K562 (cell line): ENCODE measurements at regions not wholly inside any gene's neighbourhood (a gene's known extent, or its start where the extent isn't known, plus 50 kb on each side); places are given as distances from the start of the nearest gene placed in this dataset.

Experiments used
- ARID3A ChIP-seq: IDR thresholded peaks from 2 replicates; pipeline ENCODE4 v1.6.1; 2012; ENCODE audit warnings: low read depth, low read length, improper control_type of control experiment, borderline replicate concordance
- C11orf30 ChIP-seq: fragments of 450-650 bp; IDR thresholded peaks from 2 replicates; pipeline ENCODE4 v1.6.1; 2016; ENCODE audit warnings: low read depth, mild to moderate bottlenecking
- ESRRA ChIP-seq: fragments of 450-650 bp; IDR thresholded peaks from 2 replicates; pipeline ENCODE4 v1.6.1; 2014; ENCODE audit warnings: low read depth, mild to moderate bottlenecking, moderate library complexity, borderline replicate concordance
- FOXM1 ChIP-seq, 2 experiments: fragments of 450-650 bp in 1 of 2; sonication (generic) in 1 of 2; formaldehyde crosslinking in 1 of 2; IDR thresholded peaks; 2 replicates each; pipeline versions ENCODE4 v1.6.1 to v1.9.0; 2017 to 2022; ENCODE audit warnings: low read depth in 2 of 2, mild to moderate bottlenecking in 2 of 2, missing genetic modification reagents in 1 of 2, moderate library complexity in 1 of 2
- JUN ChIP-seq, 2 experiments: sonication (generic) in 1 of 2; formaldehyde crosslinking in 1 of 2; IDR thresholded peaks; 2 replicates each; pipeline versions ENCODE4 v1.6.1 to v1.8.0; 2012 to 2022; ENCODE audit warnings: borderline replicate concordance in 2 of 2, mild to moderate bottlenecking in 2 of 2, improper control_type of control experiment in 1 of 2, low read depth in 1 of 2, low read length in 1 of 2, missing genetic modification reagents in 1 of 2
- KLF16 ChIP-seq: IDR thresholded peaks from 2 replicates; pipeline ENCODE4 v1.6.1; 2016; ENCODE audit warnings: antibody characterized with exemption
- NFATC3 ChIP-seq: fragments of 450-650 bp; IDR thresholded peaks from 2 replicates; pipeline ENCODE4 v1.6.1; 2017; ENCODE audit warnings: mild to moderate bottlenecking
- POLR2AphosphoS5 ChIP-seq: IDR thresholded peaks from 2 replicates; pipeline ENCODE4 v1.6.1; 2011; ENCODE audit warnings: mild to moderate bottlenecking, low read depth, low read length, moderate library complexity; ENCODE audit not compliant: control insufficient read depth, insufficient read depth
- RAD21 ChIP-seq, 2 experiments: fragments of 250-450 bp in 1 of 2; fragments of 450-650 bp in 1 of 2; sonication (Bioruptor Pico) in 1 of 2; formaldehyde crosslinking in 1 of 2; IDR thresholded peaks in 1 of 2; conservative IDR thresholded peaks in 1 of 2; 2 replicates each; pipeline versions ENCODE4 v1.4.0 to v1.8.0; 2020 to 2022; ENCODE audit warnings: mild to moderate bottlenecking in 2 of 2, moderate library complexity in 1 of 2
- TEAD4 ChIP-seq, 2 experiments: sonication (generic) in 1 of 2; formaldehyde crosslinking in 1 of 2; IDR thresholded peaks; 2 replicates each; pipeline versions ENCODE4 v1.6.1 to v1.8.0; 2012 to 2022; ENCODE audit warnings: borderline replicate concordance in 1 of 2, inconsistent platforms in 1 of 2, low read length in 1 of 2, mild to moderate bottlenecking in 1 of 2, missing genetic modification reagents in 1 of 2
- TFE3 ChIP-seq: fragments of 450-650 bp; formaldehyde crosslinking; IDR thresholded peaks from 2 replicates; pipeline ENCODE4 v1.4.0; 2020; ENCODE audit warnings: mild to moderate bottlenecking, mixed read lengths
- ZNF12 ChIP-seq: sonication (generic); formaldehyde crosslinking; IDR thresholded peaks from 2 replicates; pipeline ENCODE4 v1.4.0; 2020; ENCODE audit warnings: mild to moderate bottlenecking, missing genetic modification reagents
- ZNF318 ChIP-seq, 2 experiments: fragments of 450-650 bp; IDR thresholded peaks; 2 replicates each; pipeline ENCODE4 v1.6.1; 2016; ENCODE audit warnings: mild to moderate bottlenecking in 2 of 2, borderline replicate concordance in 1 of 2, low read depth in 1 of 2, moderate library complexity in 1 of 2

DNA sequence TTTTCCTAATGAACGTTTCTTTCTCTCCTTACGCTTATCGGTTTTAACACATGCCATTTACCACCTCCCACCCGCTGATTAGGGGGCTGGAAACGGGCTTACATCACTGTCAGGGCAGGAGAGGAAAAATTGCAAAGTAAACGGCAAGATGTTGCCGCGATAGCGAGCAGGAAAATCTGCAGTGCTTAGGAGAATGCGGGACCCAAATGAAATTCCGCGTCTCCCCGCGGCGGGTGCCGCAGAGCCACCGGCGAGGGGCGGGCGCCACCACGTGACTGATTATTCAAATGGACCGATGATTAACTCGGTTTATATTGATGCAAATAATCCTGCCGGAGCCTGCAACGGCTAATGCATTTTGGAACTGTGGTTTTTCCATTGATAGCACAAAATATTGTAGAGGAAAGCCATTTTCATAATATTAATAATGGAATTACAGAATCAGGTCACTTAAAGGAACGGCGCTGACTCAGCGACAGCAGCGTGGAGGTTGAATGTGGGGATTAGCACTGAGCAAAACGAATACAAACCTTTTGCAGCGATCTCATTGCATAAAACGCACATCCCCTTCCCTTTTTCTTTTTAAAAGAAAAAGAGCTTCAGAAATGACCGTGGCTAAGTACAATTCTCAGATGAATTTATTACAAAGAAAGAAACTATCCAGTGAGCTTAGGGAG is 224.2 kb downstream of the STIM2 start (continued):
- TF ChIP-seq ZNF318 (IDR thresholded peaks at IDR 0.05; ENCODE audit: borderline replicate concordance in 1 of 2, low read depth in 1 of 2) (no peak), RAD21 (CRISPR knock-in tag; conservative IDR thresholded peaks at IDR 0.05 in 1 of 2, IDR thresholded peaks at IDR 0.05 in 1 of 2) (peak; percentile 43 to 70; a peak in 3 of 4 replicates), ARID3A (peak; percentile 39; the same call in 1 of the 2 replicates), TEAD4 (IDR thresholded peaks at IDR 0.05; ENCODE audit: low read length) (peak; percentile 79), TEAD4 (CRISPR knock-in tag; IDR thresholded peaks at IDR 0.05; ENCODE audit: borderline replicate concordance) (no peak), NFATC3 (no peak), POLR2AphosphoS5 (no peak), ESRRA (no peak), FOXM1 (IDR thresholded peaks at IDR 0.05; ENCODE audit: low read depth) (peak; percentile 48; the same call in 1 of the 2 replicates), FOXM1 (CRISPR knock-in tag; IDR thresholded peaks at IDR 0.05; ENCODE audit: low read depth) (no peak), JUN (IDR thresholded peaks at IDR 0.05; ENCODE audit: borderline replicate concordance, low read depth, low read length) (0 out of 2 replicates have a peak, but pooled peaks have one; percentile 8), JUN (CRISPR knock-in tag; IDR thresholded peaks at IDR 0.05; ENCODE audit: borderline replicate concordance) (no peak), KLF16 (0 out of 2 replicates have a peak, but pooled peaks have one; percentile 16), ZNF12 (CRISPR knock-in tag) (0 out of 2 replicates have a peak, but pooled peaks have one; percentile 34), C11orf30 (peak; percentile 11; the same call in 1 of the 2 replicates), TFE3 (CRISPR knock-in tag) (peak; percentile 93)
